Ovary (tissue), 7 donors: ENCODE measurements at regions not wholly inside any gene's neighbourhood (a gene's known extent, or its start where the extent isn't known, plus 50 kb on each side); places are given as distances from the start of the nearest gene placed in this dataset.

Experiments used
- DNase-seq, 5 donors: peaks; one replicate each; pipeline ENCODE4 v3.0.0-alpha.2; 2019 to 2020
- H3K27ac ChIP-seq, 2 donors: fragments of 200-600 bp; one replicate each; pipeline versions ENCODE4 v1.5.1 to v1.8.0; 2019 to 2022
- H3K27me3 ChIP-seq: fragments of 200-600 bp; one replicate; pipeline ENCODE4 v1.8.0; 2022
- H3K36me3 ChIP-seq: fragments of 200-600 bp; sonication (generic); one replicate; pipeline ENCODE4 v1.5.1; 2019
- H3K4me1 ChIP-seq: one replicate; pipeline ENCODE4 v1.8.1; 2013; ENCODE audit warnings: mild to moderate bottlenecking, moderate library complexity; ENCODE audit not compliant: insufficient read depth
- H3K4me3 ChIP-seq: fragments of 200-600 bp; sonication (generic); one replicate; pipeline ENCODE4 v1.5.1; 2017
- H3K9me3 ChIP-seq, 2 donors: fragments of 200-600 bp in 1 of 2; sonication (generic) in 1 of 2; one replicate each; pipeline versions ENCODE4 v1.5.1 to v1.8.1; 2013 to 2019; ENCODE audit warnings: mild to moderate bottlenecking in 1 of 2, moderate library complexity in 1 of 2
- EP300 ChIP-seq: sonication (generic); formaldehyde crosslinking; IDR thresholded peaks from one replicate; pipeline ENCODE4 v1.6.1; 2017; ENCODE audit warnings: antibody characterized with exemption
- POLR2A ChIP-seq: fragments of 450-650 bp; IDR thresholded peaks from one replicate; pipeline ENCODE4 v1.6.1; 2017; ENCODE audit warnings: antibody characterized with exemption, mild to moderate bottlenecking, moderate library complexity
- WGBS, 3 donors: extraction: QIAGEN DNeasy Blood & Tissue Kit in 1 of 3; methylation state at CpG; one replicate each; pipeline versions ENCODE4 v1.1.5 to v1.1.7; 2013 to 2017; 5-methylcytosine and 5-hydroxymethylcytosine counted together
- intact Hi-C, 4 donors: fragments of 100-400 bp; cut with DNase I; formaldehyde crosslinking; loops; one replicate each; pipeline versions ENCODE4 v1.11.0 to v1.15.1; 2022 to 2023
- TF ChIP-seq, protein P1 (sequence below), 3 donors: fragments of 450-650 bp in 2 of 3; fragments of 200-600 bp in 1 of 3; IDR thresholded peaks; one replicate each; pipeline versions ENCODE4 v1.5.1 to v1.8.0; 2016 to 2022; ENCODE audit warnings: antibody characterized with exemption in 3 of 3, mild to moderate bottlenecking in 1 of 3
- donor health status: DM: no; HTN: no; CAD: no; lungs with moderate emphysema.
- donor health status: DM: no; HTN: no; CAD: no.
- donor health status: Bipolar disorder and iron deficiency.
- donor health status: DM: no; HTN: no; CAD: no.
- donor health status: DM: yes; HTN: yes; CAD: no.

DNA sequence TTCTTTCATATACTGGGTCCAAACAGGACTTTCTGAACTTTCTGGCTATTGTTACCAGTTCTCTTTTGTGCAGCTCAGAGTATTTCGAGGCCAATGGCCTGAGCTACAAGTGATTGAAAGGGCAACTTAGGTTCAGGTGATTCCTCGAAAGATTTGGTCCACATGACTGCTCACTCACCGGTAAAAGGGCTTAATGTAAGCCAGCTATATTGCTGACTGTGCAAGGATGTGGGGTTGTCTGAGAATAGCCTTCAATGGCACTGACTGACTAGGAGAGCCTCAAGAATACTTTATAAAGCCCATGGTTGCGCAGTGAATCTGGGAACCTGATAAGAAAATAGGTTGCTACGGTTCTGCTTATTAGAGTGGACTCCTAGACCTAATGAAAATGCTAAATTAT is 269.0 kb downstream of the SEC16B start:
- Histone ChIP-seq H3K27ac (no peak overlapping the region), H3K27me3 (no peaks in the 10 kb centered on the region), H3K36me3 (no peaks in the 10 kb centered on the region), H3K4me3 (no peak overlapping the region), H3K9me3 (no peaks in the 10 kb centered on the region), H3K4me1 (no peaks in the 10 kb centered on the region)
- intact Hi-C loops: loop anchor here in 1 of 4 donors (10.0 kb wide), 1 partner anchor 1924 kb away; no protein-coding TSS in a partner anchor
- no peak for DNase-seq
- 87 to 93% (median 91%) methylated on average over 5 of the region's 5 CpGs for WGBS, 3 donors
- TF ChIP-seq POLR2A (no peak), EP300 (no peak)
- TF ChIP-seq, protein P1, sequence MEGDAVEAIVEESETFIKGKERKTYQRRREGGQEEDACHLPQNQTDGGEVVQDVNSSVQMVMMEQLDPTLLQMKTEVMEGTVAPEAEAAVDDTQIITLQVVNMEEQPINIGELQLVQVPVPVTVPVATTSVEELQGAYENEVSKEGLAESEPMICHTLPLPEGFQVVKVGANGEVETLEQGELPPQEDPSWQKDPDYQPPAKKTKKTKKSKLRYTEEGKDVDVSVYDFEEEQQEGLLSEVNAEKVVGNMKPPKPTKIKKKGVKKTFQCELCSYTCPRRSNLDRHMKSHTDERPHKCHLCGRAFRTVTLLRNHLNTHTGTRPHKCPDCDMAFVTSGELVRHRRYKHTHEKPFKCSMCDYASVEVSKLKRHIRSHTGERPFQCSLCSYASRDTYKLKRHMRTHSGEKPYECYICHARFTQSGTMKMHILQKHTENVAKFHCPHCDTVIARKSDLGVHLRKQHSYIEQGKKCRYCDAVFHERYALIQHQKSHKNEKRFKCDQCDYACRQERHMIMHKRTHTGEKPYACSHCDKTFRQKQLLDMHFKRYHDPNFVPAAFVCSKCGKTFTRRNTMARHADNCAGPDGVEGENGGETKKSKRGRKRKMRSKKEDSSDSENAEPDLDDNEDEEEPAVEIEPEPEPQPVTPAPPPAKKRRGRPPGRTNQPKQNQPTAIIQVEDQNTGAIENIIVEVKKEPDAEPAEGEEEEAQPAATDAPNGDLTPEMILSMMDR (IDR thresholded peaks at IDR 0.05): no peak

DNA sequence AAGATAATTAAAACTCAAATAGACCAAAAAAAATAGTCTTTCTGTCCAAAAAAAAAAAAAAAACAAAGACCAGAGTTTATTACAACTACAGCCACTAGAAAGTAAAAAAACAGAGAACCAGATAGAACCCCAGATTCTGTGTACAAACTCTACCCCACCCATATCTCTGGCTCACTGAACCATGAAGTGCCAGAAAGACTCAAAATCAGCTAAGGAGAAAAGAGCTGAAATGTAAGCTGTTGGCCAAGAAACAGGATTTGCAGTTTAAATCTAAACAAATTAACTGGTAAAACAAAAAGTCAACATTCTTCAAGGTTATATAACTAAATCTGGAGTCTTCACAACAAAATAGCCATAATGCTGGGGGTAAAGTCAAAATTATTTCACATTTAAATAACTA is 278.9 kb downstream of the SEC16B start:
- no peak overlapping the region for H3K27ac ChIP-seq
- H3K9me3 ChIP-seq: no peaks in the 10 kb centered on the region
- intact Hi-C loops: no loop called here
- no peak for DNase-seq
- no peak for TF ChIP-seq POLR2A
- TF ChIP-seq EP300: no peak
- TF ChIP-seq, protein P1 (IDR thresholded peaks at IDR 0.05): no peak
- H3K4me1 ChIP-seq: no peaks in the 10 kb centered on the region
- no peaks in the 10 kb centered on the region for H3K27me3 ChIP-seq
- no peak overlapping the region for H3K4me3 ChIP-seq
- no peaks in the 10 kb centered on the region for H3K36me3 ChIP-seq

DNA sequence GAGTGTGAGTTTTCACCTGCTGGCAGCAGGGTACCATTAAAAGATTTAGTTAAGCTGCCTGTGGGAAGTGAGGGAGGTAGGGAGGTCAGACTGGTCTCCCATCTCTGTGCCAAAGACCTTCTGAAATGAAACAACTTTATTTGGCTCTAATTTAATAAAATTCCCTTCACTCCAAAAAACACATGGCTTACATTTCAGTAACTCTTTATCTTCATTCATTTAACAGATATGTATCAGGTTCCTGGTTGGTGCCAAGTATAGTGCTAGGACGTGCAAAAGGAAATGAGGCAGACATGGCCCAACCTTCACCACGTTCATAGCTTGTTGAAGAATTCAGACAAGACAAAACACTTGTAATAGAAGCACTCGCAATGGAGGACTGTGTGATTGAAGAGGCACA is 282.3 kb downstream of the SEC16B start:
- Histone ChIP-seq H3K4me1 (no peaks in the 10 kb centered on the region), H3K27ac (no peak overlapping the region), H3K36me3 (no peaks in the 10 kb centered on the region), H3K9me3 (no peaks in the 10 kb centered on the region), H3K4me3 (no peak overlapping the region), H3K27me3 (no peaks in the 10 kb centered on the region)
- intact Hi-C loops: no loop called here
- WGBS, 3 donors: 58 to 63% (median 61%) methylated on average over 3 of the region's 3 CpGs
- no peak for DNase-seq
- no peak for TF ChIP-seq POLR2A
- TF ChIP-seq, protein P1 (IDR thresholded peaks at IDR 0.05): no peak
- no peak for TF ChIP-seq EP300

DNA sequence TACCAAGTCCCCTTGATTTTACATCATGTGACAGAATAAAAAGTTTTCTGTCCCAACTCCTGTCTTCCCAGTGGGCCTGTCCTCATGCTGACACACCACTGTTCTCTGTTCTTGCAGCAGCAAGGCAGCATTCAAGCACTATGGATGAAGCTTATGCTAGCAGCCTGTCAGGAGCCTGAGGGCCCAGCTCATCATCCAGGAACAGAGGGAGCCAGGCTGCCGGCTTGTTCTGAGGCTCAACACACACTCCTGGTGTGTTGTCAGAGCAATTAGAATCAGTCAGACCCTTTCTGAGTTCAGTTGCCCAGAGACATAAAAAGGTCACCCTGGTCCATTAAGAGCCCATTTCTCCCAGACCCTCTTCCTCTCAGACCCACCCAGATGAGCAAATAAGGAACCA is 282.9 kb downstream of the SEC16B start:
- H3K9me3 ChIP-seq: no peaks in the 10 kb centered on the region

More for the DNA sequence above, 282.9 kb downstream of the SEC16B start:
- no peak for DNase-seq
- no peaks in the 10 kb centered on the region for H3K36me3 ChIP-seq
- H3K4me1 ChIP-seq: no peaks in the 10 kb centered on the region
- WGBS, 3 donors: 69 to 82% (median 74%) methylated on average over 1 of the region's 1 CpG
- H3K27me3 ChIP-seq: no peaks in the 10 kb centered on the region
- TF ChIP-seq EP300 (no peak), POLR2A (no peak)
- TF ChIP-seq, protein P1 (IDR thresholded peaks at IDR 0.05): no peak
- H3K4me3 ChIP-seq: no peak overlapping the region
- intact Hi-C loops: no loop called here
- H3K27ac ChIP-seq: no peak overlapping the region
